EL (cell line): ENCODE measurements at regions not wholly inside any gene's neighbourhood (a gene's known extent, or its start where the extent isn't known, plus 50 kb on each side); places are given as distances from the start of the nearest gene placed in this dataset.
"Not testable (repeated sequence)": the region's sequence is repeated elsewhere in the genome, so short reads cannot be mapped to it uniquely, and the experiment has no call there.

ENCODE experiments used
- DNase-seq: peaks from one replicate; pipeline ENCODE4 v3.0.0-alpha.2; 2016

DNA sequence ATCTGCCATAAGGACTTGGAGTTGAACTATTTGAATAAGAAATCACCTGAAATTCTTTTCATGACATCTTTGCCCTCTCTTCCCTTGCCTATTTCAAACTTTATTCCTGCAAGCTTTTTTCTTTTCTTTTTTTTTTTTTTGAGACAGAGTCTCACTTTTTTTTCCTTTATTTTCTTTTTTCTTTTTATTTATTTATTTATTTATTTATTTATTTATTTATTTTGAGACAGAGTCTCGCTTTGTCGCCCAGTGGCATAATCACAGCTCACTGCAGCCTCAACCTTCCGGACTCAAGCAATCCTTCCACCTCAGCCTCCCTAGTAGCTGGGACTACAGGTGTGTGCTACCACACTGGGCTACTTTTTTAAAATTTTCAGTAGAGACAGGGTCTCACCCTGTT is 369.3 kb upstream of the ATP11B start:
- no peak for DNase-seq

DNA sequence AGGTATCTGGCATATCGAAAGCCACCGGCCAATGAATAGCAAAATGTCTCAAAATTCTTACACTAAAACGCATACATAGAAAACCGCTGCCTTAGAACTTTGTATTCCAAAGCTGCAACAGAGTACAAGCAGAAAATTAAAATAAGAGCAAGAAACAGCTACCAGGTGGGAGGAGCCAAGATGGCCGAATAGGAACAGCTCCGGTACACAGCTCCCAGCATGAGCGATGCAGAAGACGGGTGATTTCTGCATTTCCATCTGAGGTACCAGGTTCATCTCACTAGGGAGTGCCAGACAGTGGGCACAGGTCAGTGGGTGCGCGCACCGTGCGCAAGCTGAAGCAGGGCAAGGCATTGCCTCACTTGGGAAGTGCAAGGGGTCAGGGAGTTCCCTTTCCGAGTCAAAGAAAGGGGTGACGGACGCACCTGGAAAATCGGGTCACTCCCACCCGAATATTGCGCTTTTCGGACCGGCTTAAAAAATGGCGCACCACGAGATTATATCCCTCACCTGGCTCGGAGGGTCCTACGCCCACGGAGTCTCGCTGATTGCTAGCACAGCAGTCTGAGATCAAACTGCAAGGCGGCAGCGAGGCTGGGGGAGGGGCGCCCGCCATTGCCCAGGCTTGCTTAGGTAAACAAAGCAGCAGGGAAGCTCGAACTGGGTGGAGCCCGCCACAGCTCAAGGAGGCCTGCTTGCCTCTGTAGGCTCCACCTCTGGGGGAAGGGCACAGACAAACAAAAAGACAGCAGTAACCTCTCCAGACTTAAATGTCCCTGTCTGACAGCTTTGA is 367.2 kb upstream of the ATP11B start:
- DNase-seq = not testable (repeated sequence)

DNA sequence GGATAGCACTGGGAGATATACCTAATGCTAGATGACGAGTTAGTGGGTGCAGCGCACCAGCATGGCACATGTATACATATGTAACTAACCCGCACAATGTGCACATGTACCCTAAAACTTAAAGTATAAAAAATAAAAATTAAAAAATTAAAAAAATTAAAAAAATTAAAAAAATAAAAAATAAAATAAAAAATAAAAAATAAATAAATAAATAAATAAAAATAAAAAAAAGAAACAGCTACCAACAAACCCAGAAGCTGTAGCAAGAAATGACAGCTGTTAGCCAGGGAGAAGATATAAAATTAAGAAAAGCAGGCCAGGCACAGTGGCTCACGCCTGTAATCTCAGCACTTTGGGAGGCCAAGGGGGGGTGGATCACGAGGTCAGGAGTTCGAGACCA is 361.3 kb upstream of the ATP11B start:
- not testable (repeated sequence) for DNase-seq

DNA sequence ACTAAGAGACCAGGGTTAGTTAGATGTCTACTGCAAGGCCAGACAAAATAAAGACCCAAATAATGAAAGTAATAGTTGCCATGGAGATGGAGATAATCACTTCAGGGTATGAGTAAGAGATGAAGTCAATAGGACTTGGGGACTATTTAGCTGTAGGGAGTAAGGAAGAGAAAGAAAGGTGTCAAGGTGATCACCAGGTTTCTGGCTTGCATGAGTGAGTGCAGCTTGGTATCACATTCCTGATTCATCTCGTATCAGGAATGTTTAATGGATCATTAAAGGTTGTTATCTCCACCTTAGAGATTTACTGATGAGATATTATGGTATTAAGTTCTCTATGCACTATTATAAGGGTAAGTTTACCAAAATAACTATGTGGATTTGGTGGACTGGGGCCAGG is 357.4 kb upstream of the ATP11B start:
- no peak for DNase-seq

DNA sequence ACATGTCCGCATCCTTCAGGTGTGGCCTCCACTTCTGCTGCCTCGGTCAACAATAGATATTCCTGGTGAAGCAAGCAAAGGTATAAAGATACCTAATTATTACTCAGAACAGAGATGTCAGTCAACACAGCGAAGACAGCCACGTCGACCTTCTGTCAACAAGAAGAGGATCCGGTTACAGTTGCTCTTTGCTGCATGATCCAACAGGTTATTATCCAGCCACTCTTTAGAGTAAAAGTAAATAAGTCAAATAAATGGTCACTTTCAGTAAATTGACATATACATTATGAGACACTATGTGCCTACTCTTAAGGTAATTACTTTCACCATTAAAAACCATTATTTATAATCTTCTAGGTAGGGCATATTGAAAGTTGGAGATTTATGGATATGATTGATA is 356.8 kb upstream of the ATP11B start:
- no peak for DNase-seq

DNA sequence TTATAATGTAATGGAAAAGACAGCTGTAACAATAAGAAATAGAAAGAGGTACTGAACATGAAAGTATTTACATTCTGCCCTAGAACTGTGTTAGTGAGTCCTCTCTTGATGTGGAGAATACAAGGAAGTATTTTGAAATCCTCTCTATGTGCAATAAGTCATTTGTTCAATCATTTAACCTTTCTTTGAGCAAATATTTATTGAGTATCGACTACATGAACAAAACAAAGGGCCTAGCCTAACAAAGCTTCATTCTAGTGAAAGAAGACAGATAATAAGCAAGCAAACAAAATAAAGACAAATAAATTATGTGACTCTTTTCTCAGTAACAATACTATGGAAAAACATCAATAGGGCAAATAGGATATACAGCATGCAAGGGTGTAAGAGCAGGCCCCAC is 354.9 kb upstream of the ATP11B start:
- no peak for DNase-seq

DNA sequence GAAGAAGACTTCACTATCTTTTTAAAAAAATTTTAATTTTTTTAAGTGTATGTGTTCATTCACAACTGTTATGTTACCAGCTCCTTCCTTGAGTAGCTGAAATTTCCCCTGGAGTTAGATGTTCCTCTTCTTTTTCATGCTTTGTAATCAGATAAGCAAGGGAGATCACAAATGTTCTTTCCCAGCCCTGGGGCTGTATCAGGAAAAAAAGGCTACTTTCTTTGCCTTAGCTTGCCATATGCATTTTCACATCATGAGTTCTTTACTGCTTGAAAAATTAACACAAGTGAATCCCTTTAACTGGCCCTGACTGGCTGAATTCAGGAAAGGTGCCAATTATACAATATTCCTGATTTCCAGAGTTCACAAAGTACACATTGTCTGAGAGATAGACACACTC is 353.2 kb upstream of the ATP11B start:
- no peak for DNase-seq

DNA sequence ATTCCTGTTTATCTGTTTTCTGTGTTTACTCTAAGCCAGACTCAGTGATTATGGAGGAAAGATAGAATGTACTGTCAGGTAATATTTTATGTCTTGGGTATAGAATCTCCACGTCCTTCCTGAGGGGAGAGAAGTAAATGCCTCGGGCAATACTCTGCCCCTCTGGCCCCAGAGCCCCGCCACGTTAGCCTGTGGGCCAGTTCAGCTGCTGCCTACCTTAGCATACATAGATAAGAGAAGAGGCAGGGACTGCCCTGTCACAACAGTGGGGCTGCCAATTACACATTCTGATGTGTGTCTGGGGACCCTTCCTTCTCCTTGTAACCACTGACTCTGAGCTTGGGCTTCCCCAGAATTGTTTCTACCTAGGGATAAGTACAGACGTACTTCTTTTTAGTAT is 347.7 kb upstream of the ATP11B start:
- DNase-seq = no peak

DNA sequence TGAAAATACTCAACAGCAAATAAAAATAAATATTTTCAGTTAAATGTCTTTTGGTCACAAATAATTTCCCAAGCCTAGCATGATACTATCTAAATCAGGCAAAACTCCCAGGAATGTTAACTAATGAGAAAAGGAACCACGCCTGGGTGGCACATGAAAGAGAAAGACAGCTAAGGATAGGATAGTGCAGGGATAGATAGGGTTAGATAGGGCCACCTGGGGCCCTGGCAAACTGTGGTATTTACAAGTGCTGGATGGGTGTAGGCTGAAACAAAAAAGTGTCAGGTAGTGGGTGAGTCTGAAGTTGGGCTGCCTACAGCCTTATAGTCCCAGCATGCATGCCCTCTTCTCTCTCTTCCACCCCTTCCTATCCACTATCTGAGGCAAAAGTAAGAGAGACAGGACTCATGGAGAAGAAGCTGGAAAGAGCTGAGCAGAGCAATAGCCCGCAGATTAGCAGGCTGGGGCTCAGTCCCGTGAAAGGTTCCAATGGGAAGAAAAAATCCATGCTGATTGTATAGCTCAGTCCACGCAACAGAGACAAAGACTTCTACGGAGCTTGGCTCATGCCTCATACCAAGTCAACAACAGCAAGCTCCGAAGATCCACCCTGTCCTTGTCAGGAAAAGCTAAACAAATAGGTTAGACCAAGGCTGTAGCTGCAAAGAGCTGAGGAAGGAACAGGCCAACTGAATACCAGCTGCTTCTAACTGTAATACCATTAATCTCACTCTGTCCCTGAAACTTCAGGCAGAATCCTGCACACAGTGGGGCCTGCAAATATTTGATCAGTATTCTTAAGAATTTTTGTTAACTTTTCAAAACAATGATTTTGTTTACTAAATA is 342.1 kb upstream of the ATP11B start:
- DNase-seq = no peak

DNA sequence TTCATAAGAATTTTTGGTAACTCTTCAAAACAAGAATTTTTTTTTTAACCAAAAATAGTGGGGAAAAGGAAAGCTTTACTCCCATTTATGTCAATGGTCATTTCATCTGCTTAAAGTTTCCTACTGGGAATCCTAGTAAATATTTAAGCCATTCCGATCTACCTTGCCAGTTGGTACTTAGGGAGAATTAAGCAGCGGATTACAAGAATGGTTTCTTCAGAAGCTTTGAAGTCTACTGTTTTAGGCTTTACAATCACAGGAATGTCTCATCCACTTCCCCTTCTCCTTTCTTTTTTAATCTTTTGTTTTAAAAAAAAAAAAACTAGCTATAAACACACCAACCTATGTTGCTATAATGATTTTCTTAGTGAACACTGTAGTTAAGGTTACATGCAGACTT is 341.4 kb upstream of the ATP11B start:
- DNase-seq = no peak

DNA sequence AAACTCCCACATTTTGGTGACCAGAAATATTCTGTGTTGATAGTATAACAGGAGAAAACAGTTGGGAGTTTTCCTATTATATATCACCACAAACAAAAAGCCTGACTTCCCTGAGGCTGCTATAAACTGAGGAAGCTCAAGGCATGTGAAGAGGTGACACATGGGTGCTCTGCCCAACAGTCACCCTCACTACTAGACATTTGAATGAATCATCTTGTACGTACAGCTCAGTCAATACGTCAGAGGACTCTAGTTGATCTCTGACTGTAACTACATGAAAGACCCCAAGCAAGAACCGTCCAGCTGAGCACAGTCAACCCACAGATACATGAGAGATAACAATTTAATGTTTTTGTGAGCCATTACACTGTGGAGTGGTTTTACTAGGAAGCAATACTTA is 338.3 kb upstream of the ATP11B start:
- no peak for DNase-seq

DNA sequence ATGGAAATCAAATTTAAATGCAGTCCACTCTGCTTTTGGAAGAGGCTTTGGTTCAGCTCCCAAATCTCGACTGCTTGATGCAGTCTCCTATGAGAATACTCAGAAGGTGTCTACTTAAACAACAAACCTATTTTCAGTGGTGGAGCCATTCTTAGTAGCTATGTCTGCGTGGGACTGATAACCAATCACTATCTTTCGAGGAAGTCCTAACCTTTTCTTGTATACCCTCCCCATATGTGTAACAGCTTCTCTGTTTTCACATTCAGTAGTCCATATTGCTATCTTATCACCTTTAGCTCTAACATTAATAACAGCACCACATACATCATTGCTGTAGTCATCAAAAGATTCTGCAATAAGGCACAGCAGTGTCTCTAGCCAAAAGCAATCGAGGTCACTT is 333.0 kb upstream of the ATP11B start:
- DNase-seq = no peak

DNA sequence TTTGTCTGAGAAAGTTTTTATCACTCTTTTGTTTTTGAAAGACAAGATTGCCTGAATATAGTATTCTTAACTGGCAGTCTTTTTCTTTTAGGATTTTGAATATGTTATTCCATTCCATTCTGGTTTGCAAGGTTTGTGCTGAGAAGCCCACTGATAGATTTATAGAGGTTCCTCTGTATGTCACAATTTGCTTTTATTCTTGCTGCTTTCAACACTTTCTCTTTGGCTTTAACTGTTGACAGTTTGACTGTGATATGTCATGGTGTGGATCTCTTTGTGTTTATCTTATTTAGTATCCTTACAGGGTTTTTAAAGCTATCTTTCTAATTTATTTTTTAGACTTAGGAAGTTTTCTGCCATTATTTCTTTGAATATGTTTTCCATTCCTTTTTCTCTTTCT is 331.2 kb upstream of the ATP11B start:
- DNase-seq = no peak

DNA sequence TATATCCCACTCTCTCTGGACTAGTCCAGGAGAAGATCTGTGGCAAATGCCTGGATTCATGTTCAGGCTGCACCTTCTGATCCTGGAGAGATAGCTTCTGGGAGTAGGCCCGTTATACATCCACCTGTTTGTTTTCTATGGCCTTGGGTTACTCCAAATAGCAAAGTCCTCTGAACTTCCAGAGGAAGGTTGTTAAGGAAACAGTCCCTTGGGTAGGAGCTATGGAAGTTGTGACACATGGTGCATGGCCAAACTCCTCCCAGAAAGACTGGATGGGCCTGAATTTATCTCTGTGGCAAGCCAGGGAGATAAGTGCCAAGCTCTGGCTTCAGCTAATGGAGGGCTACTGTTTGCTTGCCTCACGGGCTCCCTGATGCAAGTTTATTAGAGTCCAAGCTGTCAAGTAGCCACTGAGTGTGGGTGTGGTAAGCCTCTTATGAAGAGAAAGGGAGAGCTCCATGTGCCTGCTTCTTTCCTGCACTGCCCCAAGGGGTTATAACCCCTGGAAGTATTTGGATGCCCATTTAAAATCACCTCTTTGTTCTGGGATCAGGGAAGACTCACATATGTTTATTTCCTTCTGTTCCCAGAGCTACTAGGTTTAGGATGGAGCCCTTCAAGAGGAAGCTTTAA is 328.7 kb upstream of the ATP11B start:
- DNase-seq = no peak

DNA sequence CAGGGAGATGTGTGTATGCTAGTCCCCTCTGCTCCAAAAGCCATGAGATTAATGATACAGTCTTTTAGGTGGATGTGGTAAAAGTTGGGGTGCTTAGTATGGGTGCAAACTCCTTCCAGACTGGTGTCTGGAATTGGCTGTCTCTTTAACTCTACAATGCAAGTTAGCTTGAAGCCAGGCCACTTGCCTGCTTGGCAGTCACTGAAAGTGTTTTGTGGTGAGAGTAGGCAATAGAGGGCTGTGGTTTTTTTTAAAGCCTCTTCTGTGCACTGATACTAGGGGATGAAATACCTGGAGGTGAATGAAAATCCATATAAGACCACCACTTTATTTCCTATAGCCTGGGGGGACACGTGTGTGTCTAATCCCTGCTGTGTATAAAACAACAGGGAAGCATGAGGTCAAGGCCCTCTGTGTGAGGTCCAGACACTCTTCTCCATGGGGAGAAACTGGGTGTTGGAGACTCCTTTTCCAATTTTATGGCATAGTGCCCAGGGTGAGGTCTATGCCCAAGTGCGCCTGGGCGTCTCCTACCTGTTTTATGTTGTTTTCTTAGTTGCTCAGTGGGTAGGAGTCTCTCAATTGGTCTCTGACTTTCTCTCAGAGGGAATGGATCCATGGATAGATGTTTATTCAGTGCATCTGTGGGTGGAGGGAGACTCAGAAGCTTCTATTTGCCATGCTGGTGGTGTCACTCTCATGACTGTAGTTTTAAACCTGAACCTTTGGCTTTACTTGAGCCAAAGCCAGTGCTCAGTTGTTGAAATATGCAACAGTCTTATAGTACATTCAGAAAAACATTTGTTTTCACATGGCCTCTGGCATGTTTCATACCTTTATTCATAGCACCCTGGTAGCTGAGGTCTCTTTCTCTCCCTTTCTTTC is 327.8 kb upstream of the ATP11B start:
- DNase-seq = no peak

DNA sequence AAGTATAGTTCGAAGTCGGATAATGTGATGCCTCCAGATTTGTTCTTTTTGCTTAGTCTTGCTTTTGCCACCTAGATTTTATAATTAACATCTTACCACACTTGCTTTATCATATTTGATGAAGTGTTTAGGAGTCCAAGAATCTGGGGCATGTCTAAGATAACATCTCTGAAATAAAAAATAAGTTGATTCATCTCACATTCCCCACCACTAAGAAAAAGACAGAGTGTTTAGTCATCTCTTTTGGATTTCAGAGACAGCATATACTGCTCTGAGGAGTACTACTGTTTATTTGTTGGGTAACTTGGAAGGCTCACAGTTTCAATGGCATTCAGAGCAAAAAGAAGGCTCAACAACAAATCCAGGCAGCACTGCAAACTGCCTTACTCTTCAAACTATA is 324.2 kb upstream of the ATP11B start:
- no peak for DNase-seq

DNA sequence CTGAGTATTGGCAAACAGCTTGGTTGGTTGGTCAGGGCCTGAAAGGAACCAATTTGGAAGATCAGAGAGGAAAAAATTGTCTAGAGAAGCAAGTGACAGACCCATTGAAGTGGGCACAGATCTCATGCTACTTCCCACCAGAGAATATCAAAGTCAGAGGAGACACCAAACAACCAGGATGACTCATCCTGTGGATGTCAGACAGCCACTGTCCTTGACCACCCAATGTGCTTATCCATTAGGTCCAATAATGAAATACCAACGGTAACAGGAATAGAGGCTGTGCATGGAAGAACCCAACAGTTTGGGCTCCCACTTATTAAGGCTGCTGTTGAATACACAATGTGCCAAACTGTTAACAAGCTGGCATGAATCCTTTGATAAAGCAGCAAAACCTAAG is 323.1 kb upstream of the ATP11B start:
- no peak for DNase-seq

DNA sequence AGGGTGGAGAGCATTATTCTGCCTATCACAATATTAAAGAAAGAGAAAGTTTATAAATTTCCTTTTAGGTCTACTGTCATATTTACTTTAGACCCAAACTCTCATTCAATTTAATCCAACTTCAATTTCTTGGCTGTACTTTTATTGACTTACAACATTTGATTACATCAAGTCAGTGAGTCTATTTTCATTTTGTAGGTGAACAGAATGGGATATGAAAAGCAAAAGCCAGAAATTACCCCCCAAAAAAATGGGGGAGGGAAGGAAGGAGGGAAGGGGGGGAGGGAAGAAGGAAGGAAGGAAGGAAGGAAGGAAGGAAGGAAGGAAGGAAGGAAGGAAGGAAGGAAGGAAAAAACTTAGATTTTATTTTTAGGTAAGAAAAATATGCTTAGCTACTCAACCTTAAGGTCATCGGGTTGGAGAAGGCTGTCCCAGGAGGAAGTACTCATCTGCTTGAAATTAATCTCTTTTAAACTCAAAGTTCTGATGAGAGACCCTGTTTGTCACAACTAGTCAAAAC is 320.1 kb upstream of the ATP11B start:
- DNase-seq = no peak

DNA sequence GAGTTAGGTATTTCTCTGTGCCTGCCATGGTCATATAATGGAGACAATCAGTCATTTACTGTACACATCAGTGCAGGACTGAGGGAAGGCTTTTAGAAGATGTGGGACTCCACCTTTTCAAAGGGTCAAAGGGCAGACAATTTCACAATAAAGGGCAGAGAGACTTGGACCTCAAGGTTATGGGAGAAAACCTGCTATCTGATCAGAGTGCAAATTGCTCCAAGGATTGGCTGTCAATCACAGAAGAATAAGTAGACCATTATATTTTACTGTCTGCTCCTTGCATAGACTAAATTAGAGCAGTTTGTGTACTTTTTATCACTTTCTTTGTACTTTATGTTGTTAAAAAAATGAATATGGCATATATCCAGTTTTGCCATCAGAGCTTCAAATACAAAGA is 314.9 kb upstream of the ATP11B start:
- no peak for DNase-seq

DNA sequence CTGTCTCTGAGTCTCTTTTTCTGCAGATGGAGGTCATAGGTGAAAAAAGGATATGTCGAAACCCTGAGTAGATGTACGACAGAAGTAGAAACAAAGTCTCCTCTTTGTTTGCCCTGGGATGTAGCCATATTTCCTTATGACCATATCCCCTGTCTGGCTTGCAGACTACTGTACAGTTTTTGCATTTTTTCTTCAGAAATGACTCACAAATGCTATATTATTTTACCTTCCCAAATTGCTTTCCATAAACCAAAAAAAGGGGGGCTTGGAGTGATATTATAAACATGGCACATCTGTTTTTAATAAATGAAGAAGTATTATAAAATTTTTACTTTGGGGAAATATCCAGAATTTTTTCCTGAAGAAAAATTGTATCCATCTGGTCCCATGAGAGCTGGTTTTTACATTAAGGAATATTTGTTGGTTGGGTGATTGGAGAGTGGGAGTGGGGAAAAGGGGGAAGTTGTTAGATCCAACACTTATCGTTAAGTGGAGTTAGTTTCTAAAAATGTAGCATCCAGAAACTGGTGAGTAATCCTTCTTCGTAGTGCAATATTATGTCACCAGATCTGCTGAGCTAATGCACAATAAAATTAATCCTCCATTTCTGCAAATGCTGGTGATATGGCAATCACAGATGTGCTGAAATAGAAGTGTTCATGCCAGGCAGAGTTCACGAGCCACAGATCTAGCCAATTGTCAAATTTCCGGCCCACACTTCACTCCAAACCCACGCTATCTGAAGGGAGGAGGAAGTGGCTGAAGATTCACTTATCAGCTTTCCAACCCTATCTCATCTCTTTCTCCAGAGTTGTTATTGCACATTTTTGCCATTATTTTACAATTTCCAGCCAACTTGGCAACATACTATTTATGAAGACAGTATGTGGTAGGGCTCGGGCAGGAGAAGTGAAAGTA is 313.6 kb upstream of the ATP11B start:
- DNase-seq = no peak

DNA sequence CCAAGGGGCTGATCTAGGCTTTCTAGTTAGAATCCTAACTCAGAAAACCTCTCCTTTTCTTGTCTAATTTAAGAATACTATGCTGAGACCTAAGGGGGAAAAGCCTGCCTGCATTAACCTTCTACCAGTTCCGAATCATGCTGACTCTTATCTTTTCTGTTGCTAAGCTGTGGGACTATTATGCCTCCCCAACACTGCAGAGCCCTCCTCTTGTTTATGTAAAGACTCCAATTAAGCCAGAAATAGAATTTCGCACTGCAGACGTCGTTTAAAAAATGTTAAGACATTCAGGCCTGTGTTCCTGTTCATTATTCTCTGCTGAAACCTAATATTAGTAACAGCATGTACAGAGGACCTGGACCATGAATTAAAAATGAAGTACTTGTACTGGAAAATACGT is 310.6 kb upstream of the ATP11B start:
- no peak for DNase-seq

DNA sequence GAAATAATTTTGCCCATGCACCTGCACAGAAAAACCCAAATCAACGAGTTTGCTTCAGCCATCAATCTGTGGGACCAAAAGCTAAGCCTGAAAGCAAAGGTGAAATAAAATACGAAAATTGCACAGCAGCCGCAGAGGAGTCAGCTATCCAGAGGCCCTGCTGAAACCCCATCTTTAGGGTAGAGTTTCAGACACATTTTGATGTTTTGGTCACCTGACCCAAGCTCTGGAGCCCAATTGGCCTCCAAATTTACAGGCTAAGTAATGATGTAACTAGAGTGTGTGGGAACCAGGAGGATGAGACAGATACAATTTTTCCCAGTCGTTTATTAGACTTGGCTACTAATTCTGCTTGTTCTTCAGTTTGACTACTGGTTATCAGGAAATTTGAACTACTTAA is 308.6 kb upstream of the ATP11B start:
- DNase-seq = no peak
